Glutamatergic neuron (in vitro differentiated cells): ENCODE measurements at regions not wholly inside any gene's neighbourhood (a gene's known extent, or its start where the extent isn't known, plus 50 kb on each side); places are given as distances from the start of the nearest gene placed in this dataset.

ENCODE experiments used
- DNase-seq: peaks from one replicate; pipeline ENCODE4 v3.0.0; 2022
- H3K27ac Mint-ChIP-seq: one replicate; pipeline ENCODE4 v1.8.0; 2020; ENCODE audit warnings: mild to moderate bottlenecking, mixed read lengths, inconsistent platforms; ENCODE audit not compliant: unreplicated experiment
- H3K27me3 Mint-ChIP-seq: one replicate; pipeline ENCODE4 v1.8.0; 2020; ENCODE audit warnings: mild to moderate bottlenecking, moderate library complexity, mixed read lengths, inconsistent platforms; ENCODE audit not compliant: unreplicated experiment
- H3K36me3 Mint-ChIP-seq: one replicate; pipeline ENCODE4 v1.8.0; 2020; ENCODE audit warnings: mild to moderate bottlenecking, mixed read lengths, inconsistent platforms; ENCODE audit not compliant: unreplicated experiment
- H3K4me1 Mint-ChIP-seq: one replicate; pipeline ENCODE4 v1.8.0; 2020; ENCODE audit warnings: mild to moderate bottlenecking, low read depth, mixed read lengths, inconsistent platforms; ENCODE audit not compliant: unreplicated experiment
- H3K4me3 Mint-ChIP-seq: one replicate; pipeline ENCODE4 v1.8.0; 2020; ENCODE audit warnings: mild to moderate bottlenecking, mixed read lengths, inconsistent platforms; ENCODE audit not compliant: unreplicated experiment
- H3K9me3 Mint-ChIP-seq: one replicate; pipeline ENCODE4 v1.8.0; 2020; ENCODE audit warnings: mild to moderate bottlenecking, moderate library complexity, mixed read lengths, inconsistent platforms; ENCODE audit not compliant: unreplicated experiment
- TF ChIP-seq, protein P1 (sequence below): fragments of 200-600 bp; sonication (generic); IDR thresholded peaks from one replicate; pipeline ENCODE4 v1.5.0; 2021; ENCODE audit not compliant: partially characterized antibody, unreplicated experiment

DNA sequence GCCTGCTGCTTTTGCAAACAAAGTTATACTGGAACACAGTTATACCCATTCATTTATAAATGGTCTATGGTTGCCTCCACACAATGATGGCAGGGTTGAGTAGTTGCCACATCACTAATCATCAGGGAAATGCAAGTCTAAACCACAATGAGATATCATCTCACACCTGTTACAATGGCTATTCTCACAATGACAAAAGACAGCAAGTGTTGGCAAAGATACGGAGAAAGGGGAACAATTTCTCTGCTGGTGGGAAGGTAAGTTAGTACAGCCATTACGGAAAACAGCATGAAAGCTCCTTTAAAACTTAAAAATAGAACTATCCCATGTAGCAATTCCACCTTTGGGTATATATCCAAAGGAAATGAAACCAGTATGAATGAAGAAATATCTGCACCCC, 261.4 kb downstream of the TJP1 start:
- no peak overlapping the region for H3K27ac Mint-ChIP-seq
- H3K36me3 Mint-ChIP-seq, result peaks cover 13% of the 10 kb centered on the region
- TF ChIP-seq, protein P1, sequence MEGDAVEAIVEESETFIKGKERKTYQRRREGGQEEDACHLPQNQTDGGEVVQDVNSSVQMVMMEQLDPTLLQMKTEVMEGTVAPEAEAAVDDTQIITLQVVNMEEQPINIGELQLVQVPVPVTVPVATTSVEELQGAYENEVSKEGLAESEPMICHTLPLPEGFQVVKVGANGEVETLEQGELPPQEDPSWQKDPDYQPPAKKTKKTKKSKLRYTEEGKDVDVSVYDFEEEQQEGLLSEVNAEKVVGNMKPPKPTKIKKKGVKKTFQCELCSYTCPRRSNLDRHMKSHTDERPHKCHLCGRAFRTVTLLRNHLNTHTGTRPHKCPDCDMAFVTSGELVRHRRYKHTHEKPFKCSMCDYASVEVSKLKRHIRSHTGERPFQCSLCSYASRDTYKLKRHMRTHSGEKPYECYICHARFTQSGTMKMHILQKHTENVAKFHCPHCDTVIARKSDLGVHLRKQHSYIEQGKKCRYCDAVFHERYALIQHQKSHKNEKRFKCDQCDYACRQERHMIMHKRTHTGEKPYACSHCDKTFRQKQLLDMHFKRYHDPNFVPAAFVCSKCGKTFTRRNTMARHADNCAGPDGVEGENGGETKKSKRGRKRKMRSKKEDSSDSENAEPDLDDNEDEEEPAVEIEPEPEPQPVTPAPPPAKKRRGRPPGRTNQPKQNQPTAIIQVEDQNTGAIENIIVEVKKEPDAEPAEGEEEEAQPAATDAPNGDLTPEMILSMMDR, result no peak
- peaks cover 9% of the 10 kb centered on the region for H3K9me3 Mint-ChIP-seq
- H3K27me3 Mint-ChIP-seq, result peaks cover 3% of the 10 kb centered on the region
- no peak overlapping the region for H3K4me3 Mint-ChIP-seq
- no peaks in the 10 kb centered on the region for H3K4me1 Mint-ChIP-seq
- DNase-seq, result no peak

DNA sequence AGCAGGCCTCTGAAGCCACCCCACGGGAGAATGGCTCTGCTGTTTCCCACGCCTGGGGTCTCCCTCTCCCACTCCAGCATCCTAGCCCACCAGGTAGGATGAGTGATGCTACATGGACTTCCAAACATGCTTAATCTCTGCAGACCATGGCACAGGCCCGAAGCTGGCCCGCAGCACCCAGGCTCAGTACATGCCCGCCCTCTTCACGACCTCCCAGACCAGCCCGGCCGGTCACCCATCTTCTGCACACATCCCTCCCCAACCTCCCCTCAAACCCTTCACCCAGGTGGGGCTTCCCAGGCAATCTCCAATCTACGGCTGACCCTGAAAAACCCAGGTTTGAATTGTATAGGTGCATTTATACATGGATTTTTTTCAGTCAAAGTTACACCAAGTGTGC, 264.0 kb downstream of the TJP1 start:
- Mint-ChIP-seq H3K4me1 (no peaks in the 10 kb centered on the region), H3K27ac (no peak overlapping the region), H3K27me3 (peaks cover 3% of the 10 kb centered on the region), H3K36me3 (peaks cover 13% of the 10 kb centered on the region), H3K4me3 (no peak overlapping the region), H3K9me3 (peaks cover 7% of the 10 kb centered on the region)
- no peak for DNase-seq
- TF ChIP-seq, protein P1, result no peak

DNA sequence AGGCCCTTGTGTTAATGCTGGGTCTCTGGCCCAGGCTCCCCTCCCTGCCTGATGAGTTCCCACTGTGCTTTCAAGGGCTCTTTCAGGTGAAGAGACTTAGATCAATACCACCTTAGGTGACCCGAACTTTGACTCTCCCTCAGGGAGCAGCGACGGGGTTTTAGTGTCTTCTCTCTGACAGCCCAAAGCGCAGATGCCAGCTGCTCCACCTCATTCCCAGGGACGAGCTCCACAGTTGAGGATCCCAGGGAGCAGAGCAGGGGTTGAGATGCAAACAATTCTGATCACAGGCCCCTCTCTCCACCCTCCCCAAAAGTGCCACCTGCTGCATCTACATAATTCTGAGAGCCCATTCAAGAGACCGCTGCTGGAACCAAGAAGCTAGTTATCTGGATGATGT, 265.1 kb downstream of the TJP1 start:
- Mint-ChIP-seq H3K4me3 (no peak overlapping the region), H3K27me3 (peaks cover 3% of the 10 kb centered on the region), H3K4me1 (no peaks in the 10 kb centered on the region), H3K9me3 (peaks cover 7% of the 10 kb centered on the region), H3K27ac (no peak overlapping the region), H3K36me3 (peaks cover 13% of the 10 kb centered on the region)
- DNase-seq, result no peak
- TF ChIP-seq, protein P1, result no peak

DNA sequence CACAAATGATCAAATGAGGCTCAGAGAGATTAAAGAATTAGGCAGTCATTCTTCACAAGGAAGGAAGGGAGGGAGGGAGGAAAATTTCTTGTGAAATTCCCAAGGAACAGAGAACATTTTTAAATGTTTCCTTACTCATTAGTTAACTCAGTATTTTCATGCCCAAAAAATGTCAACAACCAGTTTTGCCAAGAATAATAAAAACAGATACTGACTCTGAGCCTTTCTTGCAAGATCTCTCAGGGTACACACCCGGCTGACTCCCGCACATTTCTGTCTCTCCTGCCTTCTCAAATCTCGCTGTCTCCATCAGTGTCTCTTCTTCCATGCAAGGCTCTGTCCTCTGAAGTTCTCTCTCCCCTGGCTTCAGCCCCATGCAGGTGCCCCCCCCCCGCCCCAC, 265.9 kb downstream of the TJP1 start:
- Mint-ChIP-seq H3K27me3 (peaks cover 3% of the 10 kb centered on the region), H3K36me3 (peaks cover 13% of the 10 kb centered on the region), H3K27ac (no peak overlapping the region), H3K4me3 (no peak overlapping the region), H3K4me1 (peaks cover 2% of the 10 kb centered on the region), H3K9me3 (peaks cover 7% of the 10 kb centered on the region)
- TF ChIP-seq, protein P1, result no peak
- no peak for DNase-seq

DNA sequence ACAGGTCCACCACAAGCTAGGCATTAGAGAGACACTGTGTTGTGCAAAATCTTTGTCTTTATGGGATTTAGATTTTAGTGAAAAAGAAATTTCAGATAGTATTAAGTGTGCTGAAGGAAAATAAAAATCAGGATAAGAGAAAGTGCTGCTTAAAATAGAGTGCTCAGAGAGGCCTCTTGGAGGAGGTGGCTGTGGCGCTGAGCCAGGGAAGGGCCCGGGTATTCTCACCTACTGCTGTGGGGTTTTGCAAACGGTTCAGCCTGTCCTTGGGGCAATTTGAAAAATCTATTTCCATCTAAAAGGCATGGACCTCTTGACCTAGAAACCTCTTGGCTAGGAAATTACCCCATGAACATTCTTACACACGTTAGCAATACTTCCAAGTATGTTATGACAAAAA, 267.7 kb downstream of the TJP1 start:
- TF ChIP-seq, protein P1, result no peak
- Mint-ChIP-seq H3K9me3 (peaks cover 4% of the 10 kb centered on the region), H3K4me1 (peaks cover 2% of the 10 kb centered on the region), H3K27ac (no peak overlapping the region), H3K4me3 (no peak overlapping the region), H3K27me3 (peaks cover 3% of the 10 kb centered on the region), H3K36me3 (peaks cover 7% of the 10 kb centered on the region)
- no peak for DNase-seq
